Activated CD4-positive, alpha-beta T cell treated with anti-CD3 and anti-CD28 coated beads, Interleukin-2, amount 10 ng/mL, durations not matched to agents 24 days and 14 days (primary cell): ENCODE measurements at regions not wholly inside any gene's neighbourhood (a gene's known extent, or its start where the extent isn't known, plus 50 kb on each side); places are given as distances from the start of the nearest gene placed in this dataset.

Source experiments
- DNase-seq: peaks from one replicate; pipeline ENCODE4 v3.0.0; 2022
- H3K27ac Mint-ChIP-seq: one replicate; pipeline ENCODE4 v1.8.0; 2022; ENCODE audit warnings: mild to moderate bottlenecking, mixed read lengths
- H3K27me3 Mint-ChIP-seq: one replicate; pipeline ENCODE4 v1.8.0; 2022; ENCODE audit warnings: mixed read lengths
- H3K36me3 Mint-ChIP-seq: one replicate; pipeline ENCODE4 v1.8.0; 2022; ENCODE audit warnings: low read depth, mild to moderate bottlenecking, mixed read lengths
- H3K4me1 Mint-ChIP-seq: one replicate; pipeline ENCODE4 v1.8.0; 2021; ENCODE audit warnings: mixed read lengths
- H3K4me3 Mint-ChIP-seq: one replicate; pipeline ENCODE4 v1.8.0; 2022; ENCODE audit warnings: mild to moderate bottlenecking, moderate library complexity, mixed read lengths
- H3K9me3 Mint-ChIP-seq: one replicate; pipeline ENCODE4 v1.8.0; 2021; ENCODE audit warnings: mixed read lengths
- intact Hi-C: fragments of 100-400 bp; cut with micrococcal nuclease; formaldehyde crosslinking; loops from one replicate; pipeline ENCODE4 v1.15.1; 2023

- H3K36me3 Mint-ChIP-seq = no peaks in the 10 kb centered on the region
- H3K27ac Mint-ChIP-seq = no peak overlapping the region
- no peaks in the 10 kb centered on the region for H3K9me3 Mint-ChIP-seq
- intact Hi-C loops = no loop called here
- H3K4me3 Mint-ChIP-seq = no peak overlapping the region
- H3K27me3 Mint-ChIP-seq = no peaks in the 10 kb centered on the region
- DNase-seq = no peak
- no peaks in the 10 kb centered on the region for H3K4me1 Mint-ChIP-seq
These were observed 101.8 kb downstream of the MAT2B start for GRCh38 chr5:163607256-163607655.

- Mint-ChIP-seq H3K27ac (no peak overlapping the region), H3K36me3 (no peaks in the 10 kb centered on the region), H3K27me3 (no peaks in the 10 kb centered on the region), H3K4me3 (no peak overlapping the region), H3K9me3 (no peaks in the 10 kb centered on the region), H3K4me1 (no peaks in the 10 kb centered on the region)
- DNase-seq = no peak
- intact Hi-C loops = no loop called here
These were observed 103.2 kb downstream of the MAT2B start for GRCh38 chr5:163608621-163609020.

GRCh38 chr5:163609910-163610309 lies 104.5 kb downstream of the MAT2B start:
- Mint-ChIP-seq H3K27me3 (no peaks in the 10 kb centered on the region), H3K36me3 (no peaks in the 10 kb centered on the region), H3K4me1 (no peaks in the 10 kb centered on the region), H3K27ac (no peak overlapping the region), H3K9me3 (no peaks in the 10 kb centered on the region), H3K4me3 (no peak overlapping the region)
- DNase-seq = no peak
- intact Hi-C loops = no loop called here

GRCh38 chr5:163612358-163613149 lies 107.1 kb downstream of the MAT2B start:
- H3K27ac Mint-ChIP-seq = no peak overlapping the region
- no peaks in the 10 kb centered on the region for H3K36me3 Mint-ChIP-seq
- no peaks in the 10 kb centered on the region for H3K4me1 Mint-ChIP-seq
- no peak for DNase-seq
- H3K4me3 Mint-ChIP-seq = no peak overlapping the region
- no peaks in the 10 kb centered on the region for H3K27me3 Mint-ChIP-seq
- H3K9me3 Mint-ChIP-seq = no peaks in the 10 kb centered on the region
- intact Hi-C loops = no loop called here

- DNase-seq = no peak
- Mint-ChIP-seq H3K4me3 (no peak overlapping the region), H3K27ac (no peak overlapping the region), H3K4me1 (no peaks in the 10 kb centered on the region), H3K9me3 (no peaks in the 10 kb centered on the region), H3K36me3 (no peaks in the 10 kb centered on the region), H3K27me3 (no peaks in the 10 kb centered on the region)
- intact Hi-C loops = no loop called here
These were observed 107.7 kb downstream of the MAT2B start for GRCh38 chr5:163613150-163613442.

- H3K36me3 Mint-ChIP-seq = no peaks in the 10 kb centered on the region
- H3K9me3 Mint-ChIP-seq = no peaks in the 10 kb centered on the region
- H3K27ac Mint-ChIP-seq = no peak overlapping the region
- H3K4me1 Mint-ChIP-seq = no peaks in the 10 kb centered on the region
- intact Hi-C loops = no loop called here
- no peak for DNase-seq
- H3K27me3 Mint-ChIP-seq = no peaks in the 10 kb centered on the region
- H3K4me3 Mint-ChIP-seq = no peak overlapping the region
These were observed 109.4 kb downstream of the MAT2B start for GRCh38 chr5:163614787-163615186.

GRCh38 chr5:163619273-163619934 lies 114.0 kb downstream of the MAT2B start:
- no peak overlapping the region for H3K27ac Mint-ChIP-seq

GRCh38 chr5:163619951-163620350 lies 114.5 kb downstream of the MAT2B start:
- no peak for DNase-seq
- no peaks in the 10 kb centered on the region for H3K36me3 Mint-ChIP-seq
- no peak overlapping the region for H3K4me3 Mint-ChIP-seq
- intact Hi-C loops = no loop called here
- H3K9me3 Mint-ChIP-seq = no peaks in the 10 kb centered on the region
- H3K4me1 Mint-ChIP-seq = no peaks in the 10 kb centered on the region
- H3K27me3 Mint-ChIP-seq = no peaks in the 10 kb centered on the region
- H3K27ac Mint-ChIP-seq = no peak overlapping the region

More at GRCh38 chr5:163619273-163619934, 114.0 kb downstream of the MAT2B start:
- DNase-seq = no peak
- H3K36me3 Mint-ChIP-seq = no peaks in the 10 kb centered on the region
- intact Hi-C loops = no loop called here
- H3K4me3 Mint-ChIP-seq = no peak overlapping the region
- no peaks in the 10 kb centered on the region for H3K4me1 Mint-ChIP-seq
- H3K9me3 Mint-ChIP-seq = no peaks in the 10 kb centered on the region
- no peaks in the 10 kb centered on the region for H3K27me3 Mint-ChIP-seq

GRCh38 chr5:163622799-163623198 lies 117.4 kb downstream of the MAT2B start:
- DNase-seq = no peak
- intact Hi-C loops = no loop called here
- Mint-ChIP-seq H3K27me3 (no peaks in the 10 kb centered on the region), H3K4me3 (no peak overlapping the region), H3K27ac (no peak overlapping the region), H3K36me3 (no peaks in the 10 kb centered on the region), H3K4me1 (no peaks in the 10 kb centered on the region), H3K9me3 (no peaks in the 10 kb centered on the region)

- no peaks in the 10 kb centered on the region for H3K36me3 Mint-ChIP-seq
- DNase-seq = no peak
- H3K27me3 Mint-ChIP-seq = no peaks in the 10 kb centered on the region
- H3K9me3 Mint-ChIP-seq = no peaks in the 10 kb centered on the region
- no peaks in the 10 kb centered on the region for H3K4me1 Mint-ChIP-seq
- no peak overlapping the region for H3K27ac Mint-ChIP-seq
- intact Hi-C loops = no loop called here
- no peak overlapping the region for H3K4me3 Mint-ChIP-seq
These were observed 118.1 kb downstream of the MAT2B start for GRCh38 chr5:163623524-163623923.

- no peaks in the 10 kb centered on the region for H3K36me3 Mint-ChIP-seq
- DNase-seq = no peak
- no peaks in the 10 kb centered on the region for H3K27me3 Mint-ChIP-seq
- H3K4me1 Mint-ChIP-seq = no peaks in the 10 kb centered on the region
- H3K4me3 Mint-ChIP-seq = no peak overlapping the region
- no peak overlapping the region for H3K27ac Mint-ChIP-seq
- H3K9me3 Mint-ChIP-seq = no peaks in the 10 kb centered on the region
- intact Hi-C loops = no loop called here
These were observed 118.6 kb downstream of the MAT2B start for GRCh38 chr5:163623986-163624385.

- DNase-seq = no peak
- no peaks in the 10 kb centered on the region for H3K4me1 Mint-ChIP-seq
- intact Hi-C loops = no loop called here
- no peaks in the 10 kb centered on the region for H3K9me3 Mint-ChIP-seq
- no peaks in the 10 kb centered on the region for H3K36me3 Mint-ChIP-seq
- H3K27ac Mint-ChIP-seq = no peak overlapping the region
- no peak overlapping the region for H3K4me3 Mint-ChIP-seq
- no peaks in the 10 kb centered on the region for H3K27me3 Mint-ChIP-seq
These were observed 119.0 kb downstream of the MAT2B start for GRCh38 chr5:163624431-163624830.

GRCh38 chr5:163626904-163627434 lies 121.5 kb downstream of the MAT2B start:
- intact Hi-C loops = no loop called here
- Mint-ChIP-seq H3K4me1 (no peaks in the 10 kb centered on the region), H3K27ac (no peak overlapping the region), H3K36me3 (no peaks in the 10 kb centered on the region), H3K27me3 (no peaks in the 10 kb centered on the region), H3K9me3 (no peaks in the 10 kb centered on the region), H3K4me3 (no peak overlapping the region)
- no peak for DNase-seq

- no peaks in the 10 kb centered on the region for H3K36me3 Mint-ChIP-seq
- no peaks in the 10 kb centered on the region for H3K9me3 Mint-ChIP-seq
- intact Hi-C loops = no loop called here
- no peak overlapping the region for H3K4me3 Mint-ChIP-seq
- H3K27me3 Mint-ChIP-seq = no peaks in the 10 kb centered on the region
- no peak overlapping the region for H3K27ac Mint-ChIP-seq
- no peaks in the 10 kb centered on the region for H3K4me1 Mint-ChIP-seq
- DNase-seq = no peak
These were observed 126.4 kb downstream of the MAT2B start for GRCh38 chr5:163631856-163632255.
